CD4-positive, CD25-positive, alpha-beta regulatory T cell (primary cell): ENCODE measurements at regions not wholly inside any gene's neighbourhood (a gene's known extent, or its start where the extent isn't known, plus 50 kb on each side); places are given as distances from the start of the nearest gene placed in this dataset.

Experiments used
- ATAC-seq, 2 donors: fragments of 150-1000 bp; cut with Tn5 transposase; one replicate each; pipeline ENCODE4 v1.10.0; 2021; ENCODE audit warnings: low read depth in 2 of 2, moderate number of reproducible peaks in 2 of 2, moderate library complexity in 1 of 2
- DNase-seq, 3 donors: peaks; one replicate each; pipeline versions ENCODE4 v3.0.0 to v3.0.0-alpha.2; 2012 to 2022; ENCODE audit warnings: mixed read lengths in 1 of 3
- H3K27ac ChIP-seq: one replicate; pipeline ENCODE4 v1.7.0; 2013; ENCODE audit warnings: mild to moderate bottlenecking, low read length; ENCODE audit not compliant: insufficient read depth, poor library complexity, severe bottlenecking
- H3K27me3 ChIP-seq: one replicate; pipeline ENCODE4 v1.7.0; 2013; ENCODE audit warnings: low read length; ENCODE audit not compliant: control insufficient read depth, insufficient read depth
- H3K36me3 ChIP-seq: one replicate; pipeline ENCODE4 v1.7.0; 2013; ENCODE audit warnings: mild to moderate bottlenecking, low read length, moderate library complexity; ENCODE audit not compliant: control insufficient read depth, insufficient read depth
- H3K4me1 ChIP-seq: 2 replicates; pipeline ENCODE4 v1.7.0; 2013; ENCODE audit warnings: mild to moderate bottlenecking, low read length; ENCODE audit not compliant: insufficient read depth, control insufficient read depth, poor library complexity, severe bottlenecking
- H3K4me3 ChIP-seq: one replicate; pipeline ENCODE4 v1.7.0; 2013; ENCODE audit warnings: low read depth, mild to moderate bottlenecking, low read length, moderate library complexity
- H3K9me3 ChIP-seq, 2 experiments: 1 replicate in 1 of 2; 2 replicates in 1 of 2; pipeline ENCODE4 v1.7.0; 2013; ENCODE audit warnings: low read length in 2 of 2, mild to moderate bottlenecking in 1 of 2, moderate library complexity in 1 of 2; ENCODE audit not compliant: control insufficient read depth in 2 of 2
- H3K27ac Mint-ChIP-seq, 3 donors: one replicate each; pipeline ENCODE4 v1.8.0; 2020 to 2022; ENCODE audit warnings: mild to moderate bottlenecking in 3 of 3, mixed read lengths in 3 of 3, moderate library complexity in 2 of 3
- H3K27me3 Mint-ChIP-seq: one replicate; pipeline ENCODE4 v1.8.0; 2022; ENCODE audit warnings: mild to moderate bottlenecking, mixed read lengths
- H3K36me3 Mint-ChIP-seq: one replicate; pipeline ENCODE4 v1.8.0; 2020; ENCODE audit warnings: mixed read lengths
- H3K4me1 Mint-ChIP-seq, 4 donors: one replicate each; pipeline ENCODE4 v1.8.0; 2020 to 2022; ENCODE audit warnings: mixed read lengths in 4 of 4, mild to moderate bottlenecking in 1 of 4
- H3K4me3 Mint-ChIP-seq, 4 donors: one replicate each; pipeline ENCODE4 v1.8.0; 2020 to 2022; ENCODE audit warnings: mild to moderate bottlenecking in 4 of 4, mixed read lengths in 4 of 4, moderate library complexity in 3 of 4
- H3K9me3 Mint-ChIP-seq, 7 donors: one replicate each; pipeline ENCODE4 v1.8.0; 2020 to 2022; ENCODE audit warnings: mixed read lengths in 7 of 7, mild to moderate bottlenecking in 3 of 7, moderate library complexity in 2 of 7

- no peaks in the 10 kb centered on the region for H3K4me1 ChIP-seq
- H3K36me3 Mint-ChIP-seq, result peaks cover 3% of the 10 kb centered on the region
- H3K4me1 Mint-ChIP-seq, result no peaks in the 10 kb centered on the region
Measured at GRCh38 chr4:4735870-4736269, 123.6 kb upstream of the MSX1 start.

GRCh38 chr4:4735136-4735750 is 124.2 kb upstream of the MSX1 start:
- no peaks in the 10 kb centered on the region for H3K27me3 ChIP-seq
- Mint-ChIP-seq H3K9me3 (peaks cover 0 to 6% (median 2%) of the 10 kb centered on the region in 7 donors), H3K27me3 (peaks cover 4% of the 10 kb centered on the region), H3K27ac (no peak overlapping the region), H3K36me3 (peaks cover 3% of the 10 kb centered on the region), H3K4me3 (no peak overlapping the region), H3K4me1 (no peaks in the 10 kb centered on the region)
- H3K36me3 ChIP-seq, result no peaks in the 10 kb centered on the region
- H3K27ac ChIP-seq, result no peak overlapping the region
- ATAC-seq, result no peak
- no peak overlapping the region for H3K4me3 ChIP-seq
- H3K9me3 ChIP-seq, result no peaks in the 10 kb centered on the region
- H3K4me1 ChIP-seq, result no peaks in the 10 kb centered on the region
- no peak for DNase-seq

More at GRCh38 chr4:4735870-4736269, 123.6 kb upstream of the MSX1 start:
- Mint-ChIP-seq H3K4me3 (no peak overlapping the region), H3K9me3 (peaks cover 0 to 6% (median 2%) of the 10 kb centered on the region in 7 donors), H3K27ac (no peak overlapping the region), H3K27me3 (peaks cover 4% of the 10 kb centered on the region)
- H3K9me3 ChIP-seq, result no peaks in the 10 kb centered on the region
- H3K36me3 ChIP-seq, result no peaks in the 10 kb centered on the region
- no peak overlapping the region for H3K27ac ChIP-seq
- no peak for ATAC-seq
- DNase-seq, result no peak
- H3K27me3 ChIP-seq, result no peaks in the 10 kb centered on the region
- no peak overlapping the region for H3K4me3 ChIP-seq

- ATAC-seq, result no peak
Measured at GRCh38 chr4:4734425-4734824, 125.0 kb upstream of the MSX1 start.

GRCh38 chr4:4733663-4734062 is 125.8 kb upstream of the MSX1 start:
- Histone ChIP-seq H3K27me3 (no peaks in the 10 kb centered on the region), H3K4me1 (no peaks in the 10 kb centered on the region), H3K4me3 (no peak overlapping the region), H3K36me3 (no peaks in the 10 kb centered on the region), H3K27ac (no peak overlapping the region), H3K9me3 (no peaks in the 10 kb centered on the region)
- H3K27me3 Mint-ChIP-seq, result peaks cover 4% of the 10 kb centered on the region
- H3K9me3 Mint-ChIP-seq, result peaks cover 0 to 6% (median 3%) of the 10 kb centered on the region in 7 donors
- no peak overlapping the region for H3K27ac Mint-ChIP-seq
- H3K4me1 Mint-ChIP-seq, result no peaks in the 10 kb centered on the region
- H3K36me3 Mint-ChIP-seq, result peaks cover 3% of the 10 kb centered on the region
- H3K4me3 Mint-ChIP-seq, result peak overlapping the region in 1 of 4 donors; percentile 48
- DNase-seq (no peak), ATAC-seq (no peak)

More at GRCh38 chr4:4734425-4734824, 125.0 kb upstream of the MSX1 start:
- H3K9me3 Mint-ChIP-seq, result peaks cover 0 to 6% (median 4%) of the 10 kb centered on the region in 7 donors
- no peak for DNase-seq
- H3K36me3 Mint-ChIP-seq, result peaks cover 3% of the 10 kb centered on the region
- Histone ChIP-seq H3K4me1 (no peaks in the 10 kb centered on the region), H3K9me3 (no peaks in the 10 kb centered on the region), H3K4me3 (no peak overlapping the region), H3K27ac (no peak overlapping the region), H3K27me3 (no peaks in the 10 kb centered on the region), H3K36me3 (no peaks in the 10 kb centered on the region)
- no peaks in the 10 kb centered on the region for H3K4me1 Mint-ChIP-seq
- peaks cover 4% of the 10 kb centered on the region for H3K27me3 Mint-ChIP-seq
- H3K27ac Mint-ChIP-seq, result no peak overlapping the region
- H3K4me3 Mint-ChIP-seq, result no peak overlapping the region

GRCh38 chr4:4730249-4730648 is 129.2 kb upstream of the MSX1 start:
- Histone ChIP-seq H3K27ac (no peak overlapping the region), H3K36me3 (no peaks in the 10 kb centered on the region), H3K4me1 (no peaks in the 10 kb centered on the region), H3K27me3 (no peaks in the 10 kb centered on the region), H3K4me3 (no peak overlapping the region), H3K9me3 (peaks cover 17 to 27% of the 10 kb centered on the region in 2 experiments)
- Mint-ChIP-seq H3K9me3 (peaks cover 0 to 24% (median 9%) of the 10 kb centered on the region in 7 donors), H3K27me3 (no peaks in the 10 kb centered on the region), H3K27ac (no peak overlapping the region), H3K36me3 (peaks cover 12% of the 10 kb centered on the region), H3K4me1 (no peaks in the 10 kb centered on the region), H3K4me3 (no peak overlapping the region)
- DNase-seq, result no peak
- no peak for ATAC-seq

GRCh38 chr4:4729206-4729605 is 130.3 kb upstream of the MSX1 start:
- ATAC-seq (no peak), DNase-seq (no peak)
- H3K27ac ChIP-seq, result no peak overlapping the region
- H3K4me1 Mint-ChIP-seq, result no peaks in the 10 kb centered on the region
- H3K9me3 Mint-ChIP-seq, result peaks cover 0 to 26% (median 11%) of the 10 kb centered on the region in 7 donors
- H3K4me3 Mint-ChIP-seq, result no peak overlapping the region
- no peaks in the 10 kb centered on the region for H3K4me1 ChIP-seq
- no peaks in the 10 kb centered on the region for H3K27me3 ChIP-seq
- H3K27me3 Mint-ChIP-seq, result no peaks in the 10 kb centered on the region
- peaks cover 21 to 38% of the 10 kb centered on the region in 2 experiments for H3K9me3 ChIP-seq
- no peak overlapping the region for H3K4me3 ChIP-seq
- H3K27ac Mint-ChIP-seq, result no peak overlapping the region
- H3K36me3 ChIP-seq, result no peaks in the 10 kb centered on the region
- peaks cover 12% of the 10 kb centered on the region for H3K36me3 Mint-ChIP-seq

GRCh38 chr4:4727536-4727935 is 131.9 kb upstream of the MSX1 start:
- ATAC-seq (no peak), DNase-seq (no peak)
- Mint-ChIP-seq H3K27ac (no peak overlapping the region), H3K4me3 (no peak overlapping the region), H3K36me3 (peaks cover 15% of the 10 kb centered on the region), H3K4me1 (no peaks in the 10 kb centered on the region), H3K27me3 (no peaks in the 10 kb centered on the region), H3K9me3 (peaks cover 0 to 33% (median 8%) of the 10 kb centered on the region in 7 donors)
- H3K4me3 ChIP-seq, result no peak overlapping the region
- no peaks in the 10 kb centered on the region for H3K4me1 ChIP-seq
- peaks cover 21 to 50% of the 10 kb centered on the region in 2 experiments for H3K9me3 ChIP-seq
- H3K36me3 ChIP-seq, result no peaks in the 10 kb centered on the region
- H3K27me3 ChIP-seq, result no peaks in the 10 kb centered on the region
- no peak overlapping the region for H3K27ac ChIP-seq

- no peak overlapping the region for H3K27ac ChIP-seq
- H3K4me3 ChIP-seq, result no peak overlapping the region
- H3K27me3 ChIP-seq, result no peaks in the 10 kb centered on the region
- H3K9me3 Mint-ChIP-seq, result peaks cover 1 to 33% (median 8%) of the 10 kb centered on the region in 7 donors
- H3K27me3 Mint-ChIP-seq, result no peaks in the 10 kb centered on the region
- no peaks in the 10 kb centered on the region for H3K4me1 Mint-ChIP-seq
- H3K4me1 ChIP-seq, result no peaks in the 10 kb centered on the region
- no peaks in the 10 kb centered on the region for H3K36me3 ChIP-seq
- no peak overlapping the region for H3K4me3 Mint-ChIP-seq
- DNase-seq (no peak), ATAC-seq (no peak)
- H3K9me3 ChIP-seq, result peaks cover 21 to 50% of the 10 kb centered on the region in 2 experiments
- no peak overlapping the region for H3K27ac Mint-ChIP-seq
- peaks cover 15% of the 10 kb centered on the region for H3K36me3 Mint-ChIP-seq
Measured at GRCh38 chr4:4726051-4726450, 133.4 kb upstream of the MSX1 start.
